ENCODE measurements at regions not wholly inside any gene's neighbourhood (a gene's known extent, or its start where the extent isn't known, plus 50 kb on each side); places are given as distances from the start of the nearest gene placed in this dataset.

GRCh38 chr7:31284106-31284505, 56.4 kb downstream of the NEUROD6 start:
- no peak for DNase-seq (ENCODE audit: low read depth, low spot score)

- DNase-seq (ENCODE audit: low read depth, low spot score) = no peak
These were observed 68.7 kb downstream of the NEUROD6 start for GRCh38 chr7:31271641-31272405.

GRCh38 chr7:31267486-31267885, 73.0 kb downstream of the NEUROD6 start:
- DNase-seq (ENCODE audit: low read depth, low spot score) = no peak

GRCh38 chr7:31263338-31263737, 77.2 kb downstream of the NEUROD6 start:
- DNase-seq (ENCODE audit: low read depth, low spot score) = no peak

GRCh38 chr7:31261341-31261740, 79.2 kb downstream of the NEUROD6 start:
- DNase-seq (ENCODE audit: low read depth, low spot score) = no peak

GRCh38 chr7:31260851-31261250, 79.7 kb downstream of the NEUROD6 start:
- no peak for DNase-seq (ENCODE audit: low read depth, low spot score)

GRCh38 chr7:31258391-31258790, 82.1 kb downstream of the NEUROD6 start:
- no peak for DNase-seq (ENCODE audit: low read depth, low spot score)

- no peak for DNase-seq (ENCODE audit: low read depth, low spot score)
These were observed 84.0 kb downstream of the NEUROD6 start for GRCh38 chr7:31256506-31256905.

- DNase-seq (ENCODE audit: low read depth, low spot score) = no peak
These were observed 85.6 kb downstream of the NEUROD6 start for GRCh38 chr7:31254926-31255325.

GRCh38 chr7:31253532-31253931, 87.0 kb downstream of the NEUROD6 start:
- no peak for DNase-seq (ENCODE audit: low read depth, low spot score)

GRCh38 chr7:31251441-31251840, 89.1 kb downstream of the NEUROD6 start:
- DNase-seq (ENCODE audit: low read depth, low spot score) = no peak

GRCh38 chr7:31249671-31250070, 90.9 kb downstream of the NEUROD6 start:
- no peak for DNase-seq (ENCODE audit: low read depth, low spot score)

- DNase-seq (ENCODE audit: low read depth, low spot score) = no peak
These were observed 103.7 kb downstream of the NEUROD6 start for GRCh38 chr7:31236868-31237267.

- DNase-seq (ENCODE audit: low read depth, low spot score) = no peak
These were observed 105.5 kb downstream of the NEUROD6 start for GRCh38 chr7:31234836-31235605.

- no peak for DNase-seq (ENCODE audit: low read depth, low spot score)
These were observed 111.6 kb downstream of the NEUROD6 start for GRCh38 chr7:31228957-31229356.

- DNase-seq (ENCODE audit: low read depth, low spot score) = no peak
These were observed 125.8 kb downstream of the NEUROD6 start for GRCh38 chr7:31214751-31215150.

- no peak for DNase-seq (ENCODE audit: low read depth, low spot score)
These were observed 129.2 kb downstream of the NEUROD6 start for GRCh38 chr7:31211281-31211680.

GRCh38 chr7:31204071-31204470, 136.5 kb downstream of the NEUROD6 start:
- DNase-seq (ENCODE audit: low read depth, low spot score) = no peak

GRCh38 chr7:31203551-31203950, 137.0 kb downstream of the NEUROD6 start:
- no peak for DNase-seq (ENCODE audit: low read depth, low spot score)

- DNase-seq (ENCODE audit: low read depth, low spot score) = no peak
These were observed 137.7 kb downstream of the NEUROD6 start for GRCh38 chr7:31202801-31203200.

- peak; percentile 77 for DNase-seq (ENCODE audit: low read depth, low spot score)
These were observed 140.9 kb downstream of the ADCYAP1R1 start for GRCh38 chr7:31192986-31193385.

- no peak for DNase-seq (ENCODE audit: low read depth, low spot score)
These were observed 138.8 kb downstream of the ADCYAP1R1 start for GRCh38 chr7:31190906-31191305.

- no peak for DNase-seq (ENCODE audit: low read depth, low spot score)
These were observed 134.1 kb downstream of the ADCYAP1R1 start for GRCh38 chr7:31186202-31186601.

All from iPS DF 19.7 (cell line).